NCI-H1105 (cell line): ENCODE measurements at regions not wholly inside any gene's neighbourhood (a gene's known extent, or its start where the extent isn't known, plus 50 kb on each side); places are given as distances from the start of the nearest gene placed in this dataset.
"Not testable (repeated sequence)": the region's sequence is repeated elsewhere in the genome, so short reads cannot be mapped to it uniquely, and the experiment has no call there.

Experiments
- DNase-seq: peaks from one replicate; lab custom pipeline; 2025; lab: John Stamatoyannopoulos, UW

DNA sequence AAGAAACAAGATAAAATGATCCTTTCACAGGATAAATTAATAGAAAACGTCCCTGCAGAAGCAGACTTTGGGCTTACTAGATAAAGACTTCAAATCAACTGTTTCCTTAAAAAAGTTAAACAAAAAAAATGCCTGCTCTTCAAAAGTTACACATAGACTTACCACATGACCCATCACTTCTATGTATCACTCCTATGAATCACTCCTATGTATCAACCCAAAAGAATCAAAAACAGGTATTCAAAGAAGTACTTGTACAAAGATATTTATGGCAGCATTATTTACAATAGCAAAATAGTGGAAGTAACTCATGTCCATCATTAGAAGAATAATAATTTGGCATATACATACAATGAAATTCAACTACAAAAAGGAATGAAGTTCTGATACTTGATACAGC lies 56.3 kb upstream of the PRDM9 start:
- DNase-seq = no peak

- DNase-seq = no peak
Observed at GRCh38 chr5:23450187-23450586, 57.2 kb upstream of the PRDM9 start.

GRCh38 chr5:23448627-23449026 lies 58.8 kb upstream of the PRDM9 start:
- no peak for DNase-seq

DNA sequence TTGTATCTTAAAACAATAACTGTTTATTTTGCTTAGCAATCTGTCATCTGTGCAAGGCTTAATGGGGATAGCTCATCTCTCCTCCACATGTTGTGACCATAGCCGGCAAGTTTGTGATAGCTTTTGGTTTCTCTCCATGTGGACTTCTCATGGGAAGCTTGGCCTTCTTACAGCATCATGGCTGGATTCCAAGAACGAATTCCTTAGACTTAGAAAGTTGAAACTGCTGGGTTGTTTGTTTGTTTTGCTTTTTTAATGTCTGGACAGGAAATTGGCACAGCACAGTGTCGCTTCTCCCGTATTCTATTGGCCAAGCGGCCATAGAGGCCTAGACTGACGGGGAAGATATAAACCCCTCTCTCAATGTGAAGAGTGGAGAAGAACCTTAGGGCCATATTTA lies 61.0 kb upstream of the PRDM9 start:
- no peak for DNase-seq

- no peak for DNase-seq
Observed at GRCh38 chr5:23445573-23445972, 61.8 kb upstream of the PRDM9 start.

- no peak for DNase-seq
Observed at GRCh38 chr5:23440703-23441102, 66.7 kb upstream of the PRDM9 start.

GRCh38 chr5:23437011-23437410 lies 70.4 kb upstream of the PRDM9 start:
- DNase-seq = no peak

DNA sequence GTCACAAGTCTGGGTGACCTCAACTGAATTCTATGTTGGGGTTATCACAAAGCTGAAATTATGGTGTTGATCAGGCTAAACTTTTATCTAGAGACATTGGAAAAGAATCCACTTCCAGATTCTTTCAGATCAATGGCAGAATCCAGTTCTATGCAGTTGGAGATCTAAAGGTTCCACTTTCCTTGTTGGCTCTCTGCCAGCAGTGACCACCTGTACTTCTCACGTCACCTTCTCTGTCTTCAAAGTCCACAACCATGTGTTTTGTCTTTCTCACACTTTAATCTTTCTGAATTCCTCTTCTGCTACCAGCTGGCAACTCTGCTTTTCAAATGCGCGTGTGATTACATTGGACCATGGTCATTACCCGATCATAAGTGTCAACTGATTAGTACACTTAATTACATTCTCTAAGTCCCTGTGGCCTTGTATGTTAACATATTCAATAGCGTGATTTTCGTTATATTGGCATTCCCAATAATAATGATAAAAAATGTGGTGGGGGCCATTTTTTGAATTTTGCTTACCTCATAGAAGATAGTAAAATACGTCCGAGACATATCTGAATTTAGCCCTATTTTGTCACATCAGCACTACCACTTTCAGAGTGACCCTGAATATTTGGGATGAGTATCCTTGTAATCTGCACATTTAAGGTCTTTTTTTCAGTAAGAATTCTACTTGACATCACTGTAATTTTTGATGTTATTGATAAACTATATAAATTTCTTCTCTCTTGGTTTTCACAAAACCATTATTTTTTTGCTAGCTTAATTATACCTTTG lies 73.7 kb upstream of the PRDM9 start:
- no peak for DNase-seq

DNA sequence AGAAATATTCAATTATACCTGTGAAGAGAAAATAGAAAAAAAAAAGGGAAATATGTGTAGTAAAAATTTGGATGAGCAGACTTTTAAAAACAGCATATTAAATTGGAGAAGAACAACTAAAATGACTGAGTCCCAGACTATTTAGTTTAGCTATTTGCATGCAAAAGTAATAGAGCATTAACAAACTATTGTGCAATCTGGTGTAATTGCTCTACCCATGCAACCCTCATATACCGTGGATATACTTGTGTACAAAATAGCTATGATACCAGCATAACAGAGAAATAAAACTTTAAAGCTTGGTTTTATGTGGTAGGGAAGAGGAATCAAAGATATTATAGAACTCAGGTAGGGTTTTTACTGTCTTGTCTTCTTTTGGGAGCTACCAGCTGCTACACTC lies 78.7 kb upstream of the PRDM9 start:
- DNase-seq = no peak

- not testable (repeated sequence) for DNase-seq
Observed at GRCh38 chr5:23420214-23420613, 87.2 kb upstream of the PRDM9 start.

GRCh38 chr5:23419115-23419514 lies 88.3 kb upstream of the PRDM9 start:
- peak; percentile 58 for DNase-seq

GRCh38 chr5:23412515-23412914 lies 94.9 kb upstream of the PRDM9 start:
- DNase-seq = no peak

DNA sequence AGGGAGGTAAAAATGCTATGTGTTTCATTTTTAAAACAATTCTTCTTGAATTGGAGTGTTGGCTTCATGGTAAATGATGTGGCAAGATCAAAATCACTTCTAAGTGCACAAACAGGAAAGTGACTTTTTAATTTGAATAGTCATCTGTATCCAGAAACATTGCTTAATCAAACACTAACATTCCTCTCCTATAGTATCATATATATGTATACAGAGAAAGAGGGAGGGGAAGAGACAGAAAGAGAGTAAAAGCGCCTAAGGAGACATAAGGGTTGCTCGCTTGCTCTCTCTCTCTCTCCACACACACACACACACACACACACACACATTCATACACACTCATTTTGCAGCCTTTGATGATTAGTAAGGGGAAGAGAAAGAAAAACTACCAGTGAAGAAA lies 95.4 kb upstream of the PRDM9 start:
- DNase-seq = no peak

DNA sequence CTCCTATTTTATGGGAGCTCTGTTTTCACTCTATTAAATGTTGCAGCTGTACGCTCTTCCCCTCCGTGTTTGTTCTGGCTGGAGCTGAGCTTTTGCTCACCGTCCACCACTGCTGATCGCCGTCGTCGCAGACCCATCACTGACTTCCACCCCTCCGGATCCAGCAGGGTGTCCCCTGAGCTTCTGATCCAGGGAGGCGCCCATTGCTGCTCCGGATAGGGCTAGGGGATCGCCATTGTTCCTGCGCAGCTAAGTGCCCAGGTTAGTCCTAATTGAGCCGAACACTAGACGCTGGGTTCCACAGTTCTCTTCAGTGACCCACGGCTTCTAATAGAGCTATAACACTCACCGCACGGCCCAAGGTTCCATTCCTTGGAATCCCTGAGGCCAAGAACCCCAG lies 96.2 kb upstream of the PRDM9 start:
- peak; percentile 24 for DNase-seq

DNA sequence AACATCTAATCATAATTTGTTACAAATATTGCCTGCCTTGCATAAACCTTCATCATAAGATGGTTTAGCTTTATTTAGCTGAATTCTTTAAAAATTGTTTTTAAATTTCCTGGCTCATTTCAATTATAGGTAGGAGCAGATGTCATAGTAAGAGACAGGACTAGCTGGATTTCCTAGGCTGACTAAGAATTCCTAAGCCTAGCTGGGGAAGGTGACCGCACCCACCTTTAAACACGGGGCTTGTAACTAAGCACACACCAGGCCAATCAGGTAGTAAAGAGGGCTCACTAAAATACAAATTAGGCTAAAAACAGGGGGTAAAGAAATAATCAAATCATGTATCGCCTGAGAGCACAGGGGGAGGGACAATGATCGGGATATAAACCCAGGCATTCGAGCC lies 96.6 kb upstream of the PRDM9 start:
- peak; percentile 17 for DNase-seq

DNA sequence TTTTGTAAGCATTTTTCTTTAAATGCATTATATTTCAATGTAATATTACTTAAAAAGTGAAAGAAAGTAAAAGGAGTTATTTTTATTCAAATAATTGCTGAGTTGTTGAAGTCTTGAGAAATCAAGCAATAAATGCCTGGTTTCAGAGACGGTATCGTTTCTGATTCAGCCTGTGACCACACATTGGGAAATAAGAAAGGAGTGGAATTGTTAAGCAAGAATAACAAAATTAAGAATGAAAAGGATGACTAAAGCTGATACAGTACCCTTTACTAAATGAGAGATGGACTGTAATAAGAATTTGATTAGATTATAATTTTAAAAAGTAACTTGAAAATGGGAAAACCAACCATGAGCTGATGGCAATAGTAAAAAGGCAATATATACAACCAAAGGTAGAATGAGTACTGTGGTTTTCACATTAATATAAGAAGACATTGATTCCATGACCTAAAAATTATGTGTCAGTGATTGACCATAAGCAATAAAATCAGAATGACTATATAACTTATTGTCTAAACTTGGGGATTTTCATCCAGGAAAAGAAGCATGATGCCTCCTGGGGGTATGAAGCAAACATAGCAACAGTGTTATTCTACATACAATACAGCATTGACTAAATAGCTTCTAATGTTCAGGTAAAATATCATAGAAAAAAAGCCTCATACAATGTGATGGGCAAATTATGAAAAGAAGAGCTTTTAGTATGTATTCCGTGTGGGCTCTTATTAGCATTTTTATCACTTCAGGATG lies 101.9 kb upstream of the PRDM9 start:
- no peak for DNase-seq

GRCh38 chr5:23402585-23402984 lies 104.8 kb upstream of the PRDM9 start:
- DNase-seq = no peak

DNA sequence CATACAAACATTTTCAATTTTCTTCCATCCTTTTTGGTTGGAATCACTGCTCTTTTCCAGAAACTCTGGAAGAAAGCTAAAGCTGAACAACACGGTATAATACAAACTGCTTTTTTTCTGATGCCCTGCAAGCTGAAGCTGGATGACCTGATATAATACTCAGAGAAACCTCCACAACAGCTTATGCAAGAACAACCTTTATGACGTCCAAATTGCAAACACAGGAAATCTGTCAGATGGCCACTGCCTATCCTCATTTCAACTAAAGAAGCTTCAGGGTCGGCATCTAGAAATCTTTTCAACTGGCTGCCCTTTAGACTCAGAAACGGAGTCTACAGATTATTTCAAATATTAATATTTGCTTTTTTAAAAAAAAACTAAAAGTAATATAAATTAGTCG lies 106.5 kb upstream of the PRDM9 start:
- no peak for DNase-seq

GRCh38 chr5:23396346-23396745 lies 111.1 kb upstream of the PRDM9 start:
- DNase-seq = no peak

GRCh38 chr5:23389291-23390101 lies 117.9 kb upstream of the PRDM9 start:
- peak; percentile 11 for DNase-seq

DNA sequence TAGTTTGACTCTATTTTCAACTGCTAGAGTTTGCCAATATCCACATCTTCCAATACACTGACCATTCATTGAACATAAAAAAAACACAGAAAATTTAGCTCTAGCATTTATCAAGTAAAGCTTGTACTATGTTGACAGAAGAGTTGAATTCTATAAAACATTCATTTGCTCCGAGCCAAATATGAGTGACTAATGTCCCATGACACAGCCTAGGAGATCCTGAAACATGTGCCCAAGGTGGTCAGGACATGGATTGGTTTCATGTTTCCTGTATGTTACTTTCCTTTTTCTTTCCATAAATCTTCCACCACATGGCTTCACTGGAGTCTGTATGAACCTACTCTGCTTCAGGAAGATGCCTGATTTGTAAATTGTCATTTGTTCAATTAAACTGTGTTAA lies 122.4 kb upstream of the PRDM9 start:
- DNase-seq = no peak

DNA sequence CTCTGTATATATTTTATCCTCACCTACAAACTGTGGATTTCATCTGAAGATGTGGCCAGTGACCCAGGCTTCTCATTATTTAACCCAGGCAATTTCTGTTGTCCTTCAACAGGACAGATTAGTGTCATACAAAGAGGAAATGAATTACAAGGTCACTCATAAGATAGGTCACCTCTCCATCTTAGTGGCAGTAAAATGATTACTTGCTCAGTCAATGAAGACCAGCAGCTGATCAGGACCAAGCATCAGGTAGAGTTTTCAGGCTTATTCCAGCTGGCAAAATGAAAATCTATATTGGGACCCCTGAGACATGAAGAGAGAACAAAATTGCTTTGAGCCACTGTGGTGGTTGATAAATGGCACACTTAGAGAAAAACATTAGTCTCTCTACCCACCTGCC lies 135.2 kb upstream of the PRDM9 start:
- no peak for DNase-seq

- no peak for DNase-seq
Observed at GRCh38 chr5:23368393-23368792, 139.0 kb upstream of the PRDM9 start.
